Fibroblast of skin of back (primary cell): ENCODE measurements at regions not wholly inside any gene's neighbourhood (a gene's known extent, or its start where the extent isn't known, plus 50 kb on each side); places are given as distances from the start of the nearest gene placed in this dataset.

Experiments used
- DNase-seq: peaks from one replicate; pipeline ENCODE4 v3.0.0-alpha.2; 2013

GRCh38 chr7:116310141-116310540 is 99.8 kb downstream of the TES start:
- DNase-seq: no peak

GRCh38 chr7:116311259-116311658 is 100.9 kb downstream of the TES start:
- DNase-seq: no peak

DNA sequence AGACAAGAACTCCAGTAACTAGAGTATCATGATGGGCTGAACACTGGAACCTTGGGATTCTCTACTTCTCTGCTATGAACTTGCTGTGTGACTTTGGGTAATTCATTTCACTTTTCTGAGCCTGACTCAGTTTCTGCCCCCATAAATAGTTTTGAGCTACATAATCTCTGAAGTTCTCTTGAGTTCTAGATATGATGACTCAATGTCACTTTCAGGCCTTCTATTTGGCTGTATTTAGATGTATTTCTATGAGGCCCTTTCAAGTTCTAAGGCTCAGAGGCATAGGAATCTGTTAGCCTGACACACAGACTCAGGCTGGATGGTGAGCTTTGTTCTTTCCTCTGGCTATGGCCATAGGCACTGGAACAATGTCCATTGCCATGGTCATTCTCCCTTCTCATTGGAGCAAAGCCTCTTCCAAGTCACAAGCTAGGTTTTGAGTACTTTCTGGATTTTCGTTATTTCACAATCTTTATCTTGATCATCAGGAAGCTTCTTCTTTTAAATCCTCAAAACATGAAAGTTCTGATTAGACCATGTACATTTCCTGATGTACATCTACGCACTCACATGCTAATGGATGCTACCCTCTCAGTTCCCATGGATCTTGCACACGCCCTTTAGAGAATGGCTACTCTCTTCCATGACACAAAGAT is 101.6 kb downstream of the TES start:
- DNase-seq: no peak

DNA sequence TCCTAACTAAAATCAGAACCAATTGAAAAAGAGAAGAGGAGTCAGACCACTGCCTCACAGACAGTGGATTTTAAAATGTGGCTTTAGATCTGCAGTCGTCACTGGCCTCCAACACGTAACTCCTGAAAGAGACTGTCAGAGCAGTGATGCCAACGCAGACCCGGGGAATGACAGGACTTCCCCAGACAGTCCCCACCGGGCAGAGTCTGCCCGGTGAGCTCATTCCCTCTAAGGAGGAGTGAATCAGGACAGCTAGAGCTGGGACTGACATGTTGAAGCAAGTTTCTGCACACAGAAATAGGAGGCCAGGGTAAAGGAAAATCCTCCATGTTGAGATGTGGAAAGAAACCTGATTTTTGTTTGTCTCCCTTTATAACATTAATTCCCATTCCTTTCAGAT is 105.0 kb downstream of the TES start:
- peak; percentile 70 for DNase-seq

GRCh38 chr7:116315803-116316202 is 105.5 kb downstream of the TES start:
- DNase-seq: no peak

- DNase-seq: peak; percentile 99
Measured at GRCh38 chr7:116316838-116317628, 106.7 kb downstream of the TES start.

DNA sequence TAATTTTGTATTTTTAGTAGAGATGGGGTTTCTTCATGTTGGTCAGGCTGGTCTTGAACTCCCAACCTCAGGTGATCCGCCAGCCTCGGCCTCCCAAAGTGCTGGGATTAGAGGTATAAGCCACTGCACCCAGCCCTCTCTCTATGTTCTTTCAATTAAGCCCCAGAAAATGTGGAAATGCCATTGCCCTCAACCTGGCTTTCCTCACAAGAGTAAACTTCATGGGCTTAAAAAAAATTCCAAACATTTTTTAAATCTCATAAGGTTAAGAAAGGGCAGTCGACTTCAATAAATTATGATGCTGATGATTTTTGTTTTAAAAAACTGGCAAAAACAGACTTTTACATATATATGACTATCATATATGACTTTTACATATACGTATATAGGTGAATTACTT is 107.6 kb downstream of the TES start:
- DNase-seq: peak; percentile 32

GRCh38 chr7:116322541-116322940 is 112.2 kb downstream of the TES start:
- peak; percentile 37 for DNase-seq

GRCh38 chr7:116324582-116324981 is 114.2 kb downstream of the TES start:
- no peak for DNase-seq

GRCh38 chr7:116325517-116325916 is 115.2 kb downstream of the TES start:
- no peak for DNase-seq

DNA sequence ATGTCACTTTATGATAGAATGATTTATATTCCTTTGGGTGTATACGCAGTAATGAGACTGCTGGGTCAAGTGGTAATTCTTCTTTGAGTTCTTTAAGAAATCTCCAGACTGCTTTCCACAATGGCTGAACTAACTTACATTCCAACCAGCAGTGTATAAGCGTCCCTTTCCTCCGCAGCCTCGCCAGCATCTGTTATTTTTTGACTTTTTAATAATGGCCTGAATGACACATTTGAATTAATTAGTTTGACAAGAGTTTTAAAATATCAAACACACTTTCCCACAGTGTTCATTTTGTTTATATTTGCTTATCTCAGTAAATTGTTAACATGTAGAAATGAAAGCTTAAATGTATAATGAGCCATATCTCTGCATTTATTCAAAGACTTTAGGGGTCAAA is 116.8 kb downstream of the TES start:
- DNase-seq: no peak

- DNase-seq: peak; percentile 97
Measured at GRCh38 chr7:116327752-116328151, 117.4 kb downstream of the TES start.

DNA sequence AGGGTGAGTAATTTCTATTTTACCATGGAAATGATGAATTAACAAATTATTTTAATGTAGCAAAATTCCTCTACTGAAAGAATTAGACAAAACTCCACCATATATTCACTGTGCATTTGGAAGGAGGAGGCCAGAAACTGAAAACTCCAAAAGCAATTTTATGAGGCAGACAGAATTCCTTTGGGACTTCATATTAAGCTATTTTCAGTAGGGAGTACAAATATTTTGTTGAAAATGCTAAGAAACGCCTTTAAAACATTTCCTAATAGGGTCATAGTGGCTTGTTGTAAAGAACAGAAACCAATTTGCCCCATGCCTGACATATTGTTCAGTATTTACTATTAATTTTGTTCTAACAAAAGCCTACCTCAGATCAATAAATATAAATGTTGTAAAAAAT is 117.8 kb downstream of the TES start:
- no peak for DNase-seq

DNA sequence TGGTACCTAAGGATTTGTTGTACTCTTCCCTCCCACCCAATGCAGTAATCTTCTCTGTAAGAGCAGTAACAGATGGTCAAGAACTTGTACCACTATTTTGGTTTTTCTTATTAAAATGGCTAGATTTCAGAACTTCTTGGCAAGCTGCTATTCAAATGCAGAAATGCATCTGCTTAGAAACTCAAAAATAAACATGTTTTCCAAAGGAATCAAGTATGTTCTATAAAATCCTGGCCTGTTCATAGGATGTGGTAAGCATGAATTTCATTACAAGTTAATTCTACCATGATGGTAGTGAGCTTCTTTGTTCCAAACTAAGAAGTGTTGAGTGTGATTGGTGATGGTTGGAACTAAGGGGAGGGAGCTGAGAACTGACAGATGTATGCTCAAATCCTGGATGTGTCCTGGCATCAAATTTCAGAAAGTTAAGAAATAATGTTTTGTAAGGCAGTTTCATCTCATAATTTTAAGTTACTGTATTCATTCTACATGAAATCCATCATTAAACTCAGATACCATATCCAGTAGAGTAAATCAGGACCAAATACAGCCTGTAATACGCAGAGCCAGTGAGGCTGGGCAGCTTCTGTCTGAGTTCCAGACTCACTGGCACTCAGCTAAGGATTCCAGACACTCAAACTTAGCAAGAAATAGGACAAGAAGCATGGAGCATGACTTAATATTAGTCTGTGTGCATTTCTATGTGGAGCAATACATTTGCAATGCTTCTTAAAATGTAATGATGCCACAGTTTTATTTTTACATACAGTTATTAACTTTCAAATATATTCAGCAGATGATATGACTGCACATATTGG is 119.6 kb downstream of the TES start:
- DNase-seq: no peak

DNA sequence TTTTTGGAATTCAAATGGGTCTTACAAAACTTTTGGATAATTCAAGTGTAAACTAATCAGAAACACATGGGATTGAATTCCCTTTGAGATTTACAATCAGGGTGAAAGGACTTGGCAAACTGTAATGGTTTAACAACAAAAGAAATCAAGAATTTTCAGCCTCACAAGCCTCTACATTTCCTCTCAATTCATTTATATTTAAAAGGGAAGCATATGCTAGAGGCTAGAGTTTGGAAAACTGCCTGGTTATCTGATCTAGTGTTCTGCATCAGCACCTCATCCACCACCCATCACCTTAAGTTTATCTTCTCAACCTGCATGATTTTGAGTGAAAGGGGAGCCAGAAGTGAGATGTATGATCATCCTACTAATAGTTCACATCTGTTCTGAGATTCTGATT is 120.7 kb downstream of the TES start:
- no peak for DNase-seq

DNA sequence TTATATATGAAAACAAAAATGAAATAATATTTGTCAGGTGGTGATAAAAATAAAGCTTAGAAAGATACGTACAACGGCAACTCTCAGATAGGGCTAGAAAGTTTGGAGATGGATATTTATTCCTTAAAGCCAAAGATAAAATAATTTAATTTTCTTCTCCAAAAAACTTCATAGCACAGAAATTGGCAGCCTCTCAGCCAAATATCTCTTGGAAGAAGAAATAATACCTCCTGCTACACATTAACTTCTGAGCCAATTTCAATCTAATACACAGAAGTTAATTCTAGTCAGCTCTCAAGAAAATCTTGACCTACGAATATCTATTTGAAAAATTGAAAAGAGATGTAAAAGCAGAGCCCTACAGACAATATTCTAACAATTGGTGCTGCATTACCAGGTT is 122.4 kb downstream of the TES start:
- DNase-seq: no peak

GRCh38 chr7:116334555-116334954 is 124.2 kb downstream of the TES start:
- no peak for DNase-seq

GRCh38 chr7:116337018-116337417 is 126.7 kb downstream of the TES start:
- DNase-seq: no peak

DNA sequence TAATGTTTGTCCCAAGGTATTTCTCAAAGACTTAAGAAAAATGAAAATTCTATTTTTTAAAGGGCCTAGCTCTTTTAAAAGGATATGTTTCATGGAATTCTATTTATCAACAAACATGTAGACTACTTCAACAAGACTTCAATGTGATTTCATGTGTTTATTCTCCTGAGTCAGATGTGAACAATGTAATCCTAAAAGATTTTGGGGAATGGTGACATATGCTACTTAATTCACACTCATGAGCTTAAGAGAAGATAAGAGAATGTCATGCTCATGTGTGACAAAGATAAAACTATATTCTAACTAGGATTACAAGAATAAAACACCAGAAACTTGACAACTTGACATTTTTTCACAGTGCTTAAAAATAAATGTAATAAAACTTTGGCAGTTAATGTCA is 127.5 kb downstream of the TES start:
- peak; percentile 64 for DNase-seq

DNA sequence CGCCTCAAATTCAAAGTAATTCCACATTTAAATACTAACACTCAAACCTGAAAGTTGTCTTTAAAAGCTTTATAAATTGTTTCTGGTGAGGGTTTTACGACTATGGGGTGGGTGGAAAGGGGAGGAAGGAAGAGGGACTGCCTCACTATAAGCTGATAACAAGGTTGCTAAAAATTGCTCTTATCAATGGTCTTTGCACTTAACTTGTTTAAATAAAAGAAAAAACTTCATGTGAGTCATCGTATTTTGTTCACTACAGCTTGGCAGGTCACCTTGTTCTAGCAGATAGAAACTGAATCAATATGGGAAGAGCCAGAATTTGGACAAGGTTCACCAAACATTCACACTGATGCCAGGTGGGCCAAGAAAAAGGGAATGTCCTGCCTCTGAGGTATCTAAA is 129.2 kb downstream of the TES start:
- no peak for DNase-seq

DNA sequence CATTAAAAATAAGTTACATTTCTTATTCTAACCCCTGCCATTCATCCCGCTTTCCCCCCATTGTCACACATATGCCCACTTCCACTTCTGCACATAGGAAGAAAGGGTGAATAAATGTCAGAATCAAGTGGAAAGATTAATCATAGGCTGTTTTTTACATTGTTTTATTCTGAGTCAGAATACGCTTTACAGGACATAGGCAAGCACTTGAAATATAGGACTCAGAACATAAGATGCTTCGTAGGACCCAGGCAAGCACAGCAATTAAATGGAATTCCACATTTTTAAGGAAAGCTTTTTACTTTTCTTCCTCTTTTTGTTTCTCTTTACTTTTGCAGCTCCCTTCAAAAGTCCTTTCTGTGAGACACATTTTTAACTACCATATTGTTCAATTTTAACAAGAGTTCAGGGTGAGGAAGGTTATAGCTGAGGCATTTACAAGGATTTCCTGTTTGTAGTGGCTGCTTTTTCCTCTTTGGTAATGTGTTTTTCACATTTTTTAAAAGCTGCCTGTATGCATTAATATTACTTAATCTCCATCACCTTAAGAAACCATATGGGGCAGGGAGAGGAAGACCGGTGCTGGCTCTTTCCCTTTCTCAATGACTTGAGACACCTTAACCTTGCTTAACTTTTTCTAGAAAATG is 130.0 kb downstream of the TES start:
- DNase-seq: peak; percentile 49

GRCh38 chr7:116340943-116341907 is 130.9 kb downstream of the TES start:
- DNase-seq: no peak
